ENCODE measurements at regions not wholly inside any gene's neighbourhood (a gene's known extent, or its start where the extent isn't known, plus 50 kb on each side); places are given as distances from the start of the nearest gene placed in this dataset.
A peak's percentile ranks its signal among the peaks of the same experiment; 100 is the strongest.
"Not testable (repeated sequence)": the region's sequence is repeated elsewhere in the genome, so short reads cannot be mapped to it uniquely, and the experiment has no call there.

DNA sequence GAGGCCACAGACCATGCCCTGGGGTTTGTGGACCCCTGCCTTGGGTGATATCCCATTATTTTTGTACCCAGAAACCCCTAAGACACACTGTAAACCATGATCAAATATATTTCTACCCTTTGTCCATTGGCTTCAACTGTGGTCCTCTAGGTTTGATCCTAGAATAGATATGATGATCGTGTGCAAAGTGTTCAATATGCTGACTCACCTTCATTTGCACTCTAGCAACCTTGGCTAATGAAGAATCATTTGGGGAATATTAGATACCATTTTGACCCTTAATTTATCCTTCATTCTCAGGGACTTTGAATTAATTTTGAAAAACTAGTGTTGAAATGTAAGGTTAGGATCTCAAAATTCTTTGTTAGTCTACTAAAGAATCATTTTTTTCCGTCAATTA, 73.1 kb upstream of the RAP1B start:
- no peak overlapping the region for H3K9ac ChIP-seq (ENCODE audit: low read length)
- no peak overlapping the region for H3K4ac ChIP-seq (ENCODE audit: low read depth, low read length)
- no peak overlapping the region for H3K4me3 ChIP-seq (ENCODE audit: low read length)
- WGBS (ENCODE audit: extremely low coverage, insufficient coverage, low lambda C conversion rate), result no CpG with 5 or more reads among the region's 2 CpGs
- H3K79me2 ChIP-seq (ENCODE audit: control insufficient read depth, insufficient read depth, low read length), result no peaks in the 10 kb centered on the region
- no peak overlapping the region for H4K8ac ChIP-seq (ENCODE audit: low read depth, low read length)
- H3K79me1 ChIP-seq (ENCODE audit: low read length), result no peaks in the 10 kb centered on the region
- H4K5ac ChIP-seq (ENCODE audit: low read length), result no peak overlapping the region
- H2BK120ac ChIP-seq (ENCODE audit: low read depth, low read length), result no peak overlapping the region
- DNase-seq, result no peak
- no peak overlapping the region for H2BK5ac ChIP-seq (ENCODE audit: low read length)
- no peaks in the 10 kb centered on the region for H3K4me1 ChIP-seq (ENCODE audit: control insufficient read depth, low read depth, low read length)
- H3K56ac ChIP-seq (ENCODE audit: low read length), result no peak overlapping the region
- H3K18ac ChIP-seq (ENCODE audit: low read length), result no peak overlapping the region
- H3K36me3 ChIP-seq (ENCODE audit: control insufficient read depth, insufficient read depth, low read length), result no peaks in the 10 kb centered on the region
- H3K27ac ChIP-seq (ENCODE audit: low read depth, low read length), result no peak overlapping the region
- no peak overlapping the region for H3K4me2 ChIP-seq (ENCODE audit: low read length)
- no peak overlapping the region for H2BK15ac ChIP-seq (replicated peaks; ENCODE audit: low read depth)
- H3K23ac ChIP-seq (ENCODE audit: low read length), result no peak overlapping the region
- H3K27me3 ChIP-seq (ENCODE audit: insufficient read depth, low read length, poor library complexity), result no peaks in the 10 kb centered on the region
- H2AK5ac ChIP-seq (ENCODE audit: low read length), result no peak overlapping the region

- H2AK5ac ChIP-seq (ENCODE audit: low read length), result no peak overlapping the region
- H3K27ac ChIP-seq (ENCODE audit: low read depth, low read length), result no peak overlapping the region
- no peak overlapping the region for H3K4me2 ChIP-seq (ENCODE audit: low read length)
- H2BK15ac ChIP-seq (replicated peaks; ENCODE audit: low read depth), result no peak overlapping the region
- H3K18ac ChIP-seq (ENCODE audit: low read length), result no peak overlapping the region
- H3K27me3 ChIP-seq (ENCODE audit: insufficient read depth, low read length, poor library complexity), result no peaks in the 10 kb centered on the region
- DNase-seq, result peak; percentile 87
- WGBS (ENCODE audit: extremely low coverage, insufficient coverage, low lambda C conversion rate), result 100% methylated on average over 1 of the region's 11 CpGs
- no peak overlapping the region for H3K23ac ChIP-seq (ENCODE audit: low read length)
- no peaks in the 10 kb centered on the region for H3K36me3 ChIP-seq (ENCODE audit: control insufficient read depth, insufficient read depth, low read length)
- H3K4me3 ChIP-seq (ENCODE audit: low read length), result no peak overlapping the region
- H3K79me1 ChIP-seq (ENCODE audit: low read length), result no peaks in the 10 kb centered on the region
- H3K9ac ChIP-seq (ENCODE audit: low read length), result no peak overlapping the region
- no peak overlapping the region for H2BK5ac ChIP-seq (ENCODE audit: low read length)
- H3K4ac ChIP-seq (ENCODE audit: low read depth, low read length), result no peak overlapping the region
- H3K56ac ChIP-seq (ENCODE audit: low read length), result no peak overlapping the region
- H4K8ac ChIP-seq (ENCODE audit: low read depth, low read length), result no peak overlapping the region
- H4K5ac ChIP-seq (ENCODE audit: low read length), result no peak overlapping the region
- no peaks in the 10 kb centered on the region for H3K4me1 ChIP-seq (ENCODE audit: control insufficient read depth, low read depth, low read length)
- no peaks in the 10 kb centered on the region for H3K79me2 ChIP-seq (ENCODE audit: control insufficient read depth, insufficient read depth, low read length)
- no peak overlapping the region for H2BK120ac ChIP-seq (ENCODE audit: low read depth, low read length)
These were observed 71.7 kb upstream of the RAP1B start for GRCh38 chr12:68538726-68539614.

- no peak overlapping the region for H2BK5ac ChIP-seq (ENCODE audit: low read length)
- WGBS (ENCODE audit: extremely low coverage, insufficient coverage, low lambda C conversion rate), result no CpG with 5 or more reads among the region's 1 CpG
- no peaks in the 10 kb centered on the region for H3K4me1 ChIP-seq (ENCODE audit: control insufficient read depth, low read depth, low read length)
- no peak overlapping the region for H3K18ac ChIP-seq (ENCODE audit: low read length)
- H3K79me2 ChIP-seq (ENCODE audit: control insufficient read depth, insufficient read depth, low read length), result no peaks in the 10 kb centered on the region
- no peak overlapping the region for H4K8ac ChIP-seq (ENCODE audit: low read depth, low read length)
- H2AK5ac ChIP-seq (ENCODE audit: low read length), result no peak overlapping the region
- H3K4me3 ChIP-seq (ENCODE audit: low read length), result no peak overlapping the region
- H3K27ac ChIP-seq (ENCODE audit: low read depth, low read length), result no peak overlapping the region
- H3K27me3 ChIP-seq (ENCODE audit: insufficient read depth, low read length, poor library complexity), result no peaks in the 10 kb centered on the region
- H3K79me1 ChIP-seq (ENCODE audit: low read length), result no peaks in the 10 kb centered on the region
- H3K4ac ChIP-seq (ENCODE audit: low read depth, low read length), result no peak overlapping the region
- no peak overlapping the region for H3K9ac ChIP-seq (ENCODE audit: low read length)
- no peak for DNase-seq
- H3K36me3 ChIP-seq (ENCODE audit: control insufficient read depth, insufficient read depth, low read length), result no peaks in the 10 kb centered on the region
- no peak overlapping the region for H3K4me2 ChIP-seq (ENCODE audit: low read length)
- no peak overlapping the region for H3K56ac ChIP-seq (ENCODE audit: low read length)
- no peak overlapping the region for H3K23ac ChIP-seq (ENCODE audit: low read length)
- no peak overlapping the region for H4K5ac ChIP-seq (ENCODE audit: low read length)
- H2BK120ac ChIP-seq (ENCODE audit: low read depth, low read length), result no peak overlapping the region
- no peak overlapping the region for H2BK15ac ChIP-seq (replicated peaks; ENCODE audit: low read depth)
These were observed 71.1 kb upstream of the RAP1B start for GRCh38 chr12:68539615-68539952.

GRCh38 chr12:68540768-68541167, 69.9 kb upstream of the RAP1B start:
- not testable (repeated sequence) for H3K27me3 ChIP-seq (ENCODE audit: insufficient read depth, low read length, poor library complexity); H3K4ac ChIP-seq (ENCODE audit: low read depth, low read length); H2BK120ac ChIP-seq (ENCODE audit: low read depth, low read length); H3K4me1 ChIP-seq (ENCODE audit: control insufficient read depth, low read depth, low read length); H3K4me2 ChIP-seq (ENCODE audit: low read length); H3K79me1 ChIP-seq (ENCODE audit: low read length); H4K8ac ChIP-seq (ENCODE audit: low read depth, low read length); H3K27ac ChIP-seq (ENCODE audit: low read depth, low read length); H3K56ac ChIP-seq (ENCODE audit: low read length); H3K9ac ChIP-seq (ENCODE audit: low read length); H2BK5ac ChIP-seq (ENCODE audit: low read length); DNase-seq; H3K4me3 ChIP-seq (ENCODE audit: low read length); H3K79me2 ChIP-seq (ENCODE audit: control insufficient read depth, insufficient read depth, low read length); H2BK15ac ChIP-seq (replicated peaks; ENCODE audit: low read depth); H3K18ac ChIP-seq (ENCODE audit: low read length); H2AK5ac ChIP-seq (ENCODE audit: low read length); H4K5ac ChIP-seq (ENCODE audit: low read length); H3K23ac ChIP-seq (ENCODE audit: low read length); H3K36me3 ChIP-seq (ENCODE audit: control insufficient read depth, insufficient read depth, low read length)
- WGBS (ENCODE audit: extremely low coverage, insufficient coverage, low lambda C conversion rate), result no CpG with 5 or more reads among the region's 5 CpGs

- H3K27me3 ChIP-seq (ENCODE audit: insufficient read depth, low read length, poor library complexity); H4K8ac ChIP-seq (ENCODE audit: low read depth, low read length); H2BK5ac ChIP-seq (ENCODE audit: low read length); H3K4me2 ChIP-seq (ENCODE audit: low read length); H4K5ac ChIP-seq (ENCODE audit: low read length); H2BK120ac ChIP-seq (ENCODE audit: low read depth, low read length); H3K79me2 ChIP-seq (ENCODE audit: control insufficient read depth, insufficient read depth, low read length); H3K23ac ChIP-seq (ENCODE audit: low read length); DNase-seq; H3K4me3 ChIP-seq (ENCODE audit: low read length); H3K27ac ChIP-seq (ENCODE audit: low read depth, low read length); H3K4me1 ChIP-seq (ENCODE audit: control insufficient read depth, low read depth, low read length); H3K9ac ChIP-seq (ENCODE audit: low read length); H2BK15ac ChIP-seq (replicated peaks; ENCODE audit: low read depth); H3K56ac ChIP-seq (ENCODE audit: low read length); H3K4ac ChIP-seq (ENCODE audit: low read depth, low read length); H3K79me1 ChIP-seq (ENCODE audit: low read length); H3K18ac ChIP-seq (ENCODE audit: low read length); H3K36me3 ChIP-seq (ENCODE audit: control insufficient read depth, insufficient read depth, low read length); H2AK5ac ChIP-seq (ENCODE audit: low read length): not testable (repeated sequence)
- WGBS (ENCODE audit: extremely low coverage, insufficient coverage, low lambda C conversion rate), result no CpG with 5 or more reads among the region's 3 CpGs
These were observed 63.4 kb upstream of the RAP1B start for GRCh38 chr12:68547318-68547717.

Data from mesendoderm (in vitro differentiated cells).